Inflammatory macrophage treated with lipopolysaccharide for 1 hour (primary cell): ENCODE measurements at regions not wholly inside any gene's neighbourhood (a gene's known extent, or its start where the extent isn't known, plus 50 kb on each side); places are given as distances from the start of the nearest gene placed in this dataset.
A peak's percentile ranks its signal among the peaks of the same experiment; 100 is the strongest.

Source experiments
- DNase-seq, 2 donors: peaks; one replicate each; pipeline ENCODE4 v3.0.0-alpha.2; 2020 to 2022

- no peak for DNase-seq
Observed at GRCh38 chr2:8028436-8028835, 653.4 kb upstream of the ID2 start.

GRCh38 chr2:8028981-8029380 is 652.9 kb upstream of the ID2 start:
- DNase-seq: no peak

- no peak for DNase-seq
Observed at GRCh38 chr2:8030573-8031303, 651.1 kb upstream of the ID2 start.

GRCh38 chr2:8031370-8031769 is 650.5 kb upstream of the ID2 start:
- DNase-seq: no peak

- no peak for DNase-seq
Observed at GRCh38 chr2:8033546-8034096, 648.2 kb upstream of the ID2 start.

GRCh38 chr2:8036366-8036765 is 645.5 kb upstream of the ID2 start:
- DNase-seq: no peak

- DNase-seq: no peak
Observed at GRCh38 chr2:8039732-8040131, 642.1 kb upstream of the ID2 start.

- no peak for DNase-seq
Observed at GRCh38 chr2:8043295-8043694, 638.6 kb upstream of the ID2 start.

- no peak for DNase-seq
Observed at GRCh38 chr2:8044046-8044594, 637.7 kb upstream of the ID2 start.

- DNase-seq: no peak
Observed at GRCh38 chr2:8045081-8045614, 636.7 kb upstream of the ID2 start.

GRCh38 chr2:8046849-8047248 is 635.0 kb upstream of the ID2 start:
- DNase-seq: no peak

- DNase-seq: no peak
Observed at GRCh38 chr2:8049176-8049575, 632.7 kb upstream of the ID2 start.

GRCh38 chr2:8049851-8050571 is 631.8 kb upstream of the ID2 start:
- no peak for DNase-seq

GRCh38 chr2:8053216-8053615 is 628.6 kb upstream of the ID2 start:
- peak; percentile 10 to 20 for DNase-seq

GRCh38 chr2:8054070-8054469 is 627.8 kb upstream of the ID2 start:
- no peak for DNase-seq

GRCh38 chr2:8058652-8059051 is 623.2 kb upstream of the ID2 start:
- DNase-seq: peak; percentile 75 to 78

- no peak for DNase-seq
Observed at GRCh38 chr2:8059255-8059654, 622.6 kb upstream of the ID2 start.

GRCh38 chr2:8059794-8060193 is 622.1 kb upstream of the ID2 start:
- DNase-seq: no peak

- no peak for DNase-seq
Observed at GRCh38 chr2:8061219-8061618, 620.6 kb upstream of the ID2 start.

GRCh38 chr2:8064603-8065002 is 617.3 kb upstream of the ID2 start:
- DNase-seq: peak; percentile 18 to 21

GRCh38 chr2:8065191-8065590 is 616.7 kb upstream of the ID2 start:
- DNase-seq: no peak

- no peak for DNase-seq
Observed at GRCh38 chr2:8067784-8068336, 614.0 kb upstream of the ID2 start.

GRCh38 chr2:8072907-8073306 is 608.9 kb upstream of the ID2 start:
- no peak for DNase-seq
